NCI-H128 (cell line): ENCODE measurements at regions not wholly inside any gene's neighbourhood (a gene's known extent, or its start where the extent isn't known, plus 50 kb on each side); places are given as distances from the start of the nearest gene placed in this dataset.

Experiments
- DNase-seq: peaks from one replicate; lab custom pipeline; 2025; ENCODE audit not compliant: unreplicated experiment; lab: John Stamatoyannopoulos, UW

DNA sequence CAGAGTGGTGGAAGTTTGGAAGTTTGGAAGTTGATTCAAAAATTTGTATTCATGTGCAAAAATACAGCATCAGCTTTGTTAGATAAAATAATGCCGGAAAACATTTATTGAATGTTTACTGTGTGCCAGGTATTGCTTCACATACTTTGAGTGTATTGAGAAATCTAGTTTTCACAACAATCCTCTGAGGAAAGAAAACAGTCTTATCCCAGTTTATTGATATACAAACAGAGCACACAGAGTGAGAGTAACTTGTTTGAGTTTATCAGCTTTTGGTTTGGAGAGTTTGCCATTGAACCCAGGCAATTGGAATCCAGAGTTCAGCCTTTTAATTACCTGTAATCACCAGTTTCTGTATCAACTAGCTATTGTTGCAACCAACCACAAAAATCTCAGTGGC is 127.2 kb upstream of the RPS6KA3 start:
- no peak for DNase-seq

DNA sequence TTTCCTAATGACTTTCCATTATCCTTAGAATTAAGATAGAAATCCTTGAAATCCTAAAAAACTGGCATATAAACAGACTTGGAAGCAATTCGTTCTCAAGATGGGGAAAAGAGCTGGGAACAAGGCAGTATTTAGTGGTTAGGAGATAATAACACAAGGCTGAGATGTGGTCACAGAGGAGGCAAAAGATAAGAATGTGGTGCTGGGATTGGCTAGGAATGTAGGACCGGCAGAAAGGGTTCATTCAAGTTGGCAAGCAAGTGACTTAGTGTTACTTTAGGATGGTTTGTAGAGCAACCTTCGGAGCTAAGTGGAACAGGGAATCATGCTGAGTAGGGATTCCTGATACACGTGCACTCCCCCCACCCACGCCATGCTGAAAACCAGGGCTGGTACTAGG is 121.9 kb upstream of the RPS6KA3 start:
- no peak for DNase-seq

GRCh38 chrX:20383477-20383876 is 116.8 kb upstream of the RPS6KA3 start:
- DNase-seq, result no peak

GRCh38 chrX:20382518-20383297 is 116.0 kb upstream of the RPS6KA3 start:
- no peak for DNase-seq

GRCh38 chrX:20382082-20382481 is 115.4 kb upstream of the RPS6KA3 start:
- DNase-seq, result no peak

DNA sequence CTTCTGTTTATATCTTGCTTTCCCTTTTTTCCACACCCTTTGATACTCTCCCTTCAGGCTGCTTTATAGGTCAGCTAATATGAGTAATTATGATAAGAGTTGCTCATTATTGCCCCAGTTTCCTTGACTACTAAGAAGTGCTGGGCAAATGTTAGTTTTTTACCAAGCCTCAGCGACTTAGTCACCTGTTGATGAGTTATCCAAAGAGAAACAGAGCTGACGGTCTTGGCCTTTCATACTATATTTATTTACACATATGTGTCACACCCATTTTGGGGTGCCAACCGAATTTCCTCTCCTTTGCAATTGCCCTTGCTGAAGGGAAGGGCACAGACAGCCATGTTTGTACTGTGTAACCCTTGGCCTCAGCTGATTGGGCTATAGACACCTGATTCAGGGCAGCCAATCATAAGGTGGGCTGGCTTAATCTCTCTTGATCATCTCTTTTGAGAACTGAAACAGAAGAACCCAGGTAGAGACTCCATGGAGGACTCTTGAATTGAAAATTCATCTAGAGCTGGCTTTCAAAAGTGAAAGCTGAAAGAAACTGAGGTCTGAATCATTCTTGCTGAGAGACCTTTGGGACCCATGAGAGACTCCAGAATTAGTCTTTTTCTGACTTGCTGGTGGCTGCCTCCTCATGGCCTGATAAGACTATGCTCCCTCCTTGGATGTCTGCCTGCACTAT is 111.7 kb upstream of the RPS6KA3 start:
- DNase-seq, result no peak

DNA sequence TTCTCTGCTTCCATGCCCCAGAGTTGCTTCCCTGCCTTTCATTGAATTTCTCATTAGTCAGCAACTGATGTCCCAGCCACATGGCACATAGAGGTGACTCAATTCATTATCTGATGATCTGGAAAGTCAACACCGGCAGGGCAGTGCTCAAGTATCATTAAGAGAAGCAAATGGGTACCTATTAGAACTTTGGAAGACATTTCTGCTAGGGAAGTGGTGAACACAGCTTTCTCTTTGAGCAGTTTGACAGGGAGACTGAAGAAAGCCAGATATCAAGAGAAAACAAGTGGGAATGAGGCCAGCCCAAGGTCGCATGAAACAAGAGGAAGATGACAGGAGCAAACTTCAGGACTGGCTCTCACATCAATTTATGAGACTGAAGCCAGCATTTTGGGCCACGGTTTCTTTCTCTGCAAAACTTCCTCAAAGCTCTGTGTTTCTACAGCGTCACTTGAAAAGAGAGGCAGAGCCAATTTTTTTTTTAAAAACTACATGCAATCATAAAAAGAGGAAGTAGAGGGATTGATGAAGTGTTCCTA is 108.3 kb upstream of the RPS6KA3 start:
- no peak for DNase-seq

DNA sequence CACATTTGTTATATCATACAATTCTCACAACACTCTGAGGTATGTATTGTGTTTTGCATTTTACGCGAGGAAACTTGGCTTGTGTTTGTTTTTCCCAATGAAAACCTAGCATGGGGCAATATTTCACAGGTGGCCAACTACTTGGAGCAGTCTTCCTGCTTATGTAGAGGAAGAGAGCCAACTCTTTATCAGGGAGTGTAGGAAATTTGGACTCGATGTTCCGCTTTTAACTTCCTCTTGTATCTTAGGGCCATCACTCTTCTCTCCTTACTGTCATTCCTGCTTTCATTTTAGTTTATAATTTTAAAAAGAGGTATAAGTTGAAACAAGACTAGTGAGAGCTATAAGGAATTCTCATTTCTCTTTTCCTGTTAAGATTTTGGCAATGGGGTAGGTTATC is 107.7 kb upstream of the RPS6KA3 start:
- no peak for DNase-seq

DNA sequence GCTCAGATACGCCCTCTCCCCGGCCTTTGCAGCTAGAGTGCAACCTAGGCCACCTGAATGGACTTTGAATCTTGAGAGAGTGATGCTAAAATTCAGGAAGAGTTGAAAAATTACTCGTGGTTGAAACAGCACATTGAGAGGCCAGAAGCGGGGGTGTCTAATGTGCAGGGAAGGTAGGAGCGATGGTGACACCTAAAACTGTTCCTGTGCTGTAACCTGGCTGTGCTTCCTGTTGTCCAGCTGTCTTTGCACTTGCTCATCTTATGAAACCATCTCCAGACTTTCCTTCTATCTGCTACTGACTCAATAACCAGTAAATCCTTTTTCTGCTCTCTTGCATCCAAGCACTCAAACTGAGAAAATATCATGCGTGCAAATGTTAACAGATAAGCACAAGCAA is 106.4 kb upstream of the RPS6KA3 start:
- DNase-seq, result no peak

- no peak for DNase-seq
Measured at GRCh38 chrX:20372533-20372932, 105.8 kb upstream of the RPS6KA3 start.

GRCh38 chrX:20369468-20369867 is 102.8 kb upstream of the RPS6KA3 start:
- DNase-seq, result no peak

GRCh38 chrX:20364238-20364637 is 97.5 kb upstream of the RPS6KA3 start:
- DNase-seq, result no peak

DNA sequence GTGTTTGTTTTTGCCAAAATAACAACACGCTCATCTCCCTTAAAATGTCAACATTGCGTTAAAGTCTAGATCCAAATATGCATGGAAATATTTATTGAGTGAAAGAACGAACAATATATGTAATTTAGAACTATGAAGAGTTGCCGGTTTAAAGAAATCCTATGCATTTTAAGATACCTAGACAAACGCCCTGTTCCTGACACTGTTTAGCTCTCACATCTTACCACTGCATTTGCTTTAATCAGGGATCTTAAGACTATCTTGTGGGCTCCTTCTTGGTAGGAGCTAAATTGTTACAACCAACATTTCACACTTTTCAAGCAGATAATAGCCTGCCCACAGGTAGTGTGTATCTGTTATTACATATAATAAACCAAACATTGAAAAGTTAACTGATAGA is 96.6 kb upstream of the RPS6KA3 start:
- no peak for DNase-seq

DNA sequence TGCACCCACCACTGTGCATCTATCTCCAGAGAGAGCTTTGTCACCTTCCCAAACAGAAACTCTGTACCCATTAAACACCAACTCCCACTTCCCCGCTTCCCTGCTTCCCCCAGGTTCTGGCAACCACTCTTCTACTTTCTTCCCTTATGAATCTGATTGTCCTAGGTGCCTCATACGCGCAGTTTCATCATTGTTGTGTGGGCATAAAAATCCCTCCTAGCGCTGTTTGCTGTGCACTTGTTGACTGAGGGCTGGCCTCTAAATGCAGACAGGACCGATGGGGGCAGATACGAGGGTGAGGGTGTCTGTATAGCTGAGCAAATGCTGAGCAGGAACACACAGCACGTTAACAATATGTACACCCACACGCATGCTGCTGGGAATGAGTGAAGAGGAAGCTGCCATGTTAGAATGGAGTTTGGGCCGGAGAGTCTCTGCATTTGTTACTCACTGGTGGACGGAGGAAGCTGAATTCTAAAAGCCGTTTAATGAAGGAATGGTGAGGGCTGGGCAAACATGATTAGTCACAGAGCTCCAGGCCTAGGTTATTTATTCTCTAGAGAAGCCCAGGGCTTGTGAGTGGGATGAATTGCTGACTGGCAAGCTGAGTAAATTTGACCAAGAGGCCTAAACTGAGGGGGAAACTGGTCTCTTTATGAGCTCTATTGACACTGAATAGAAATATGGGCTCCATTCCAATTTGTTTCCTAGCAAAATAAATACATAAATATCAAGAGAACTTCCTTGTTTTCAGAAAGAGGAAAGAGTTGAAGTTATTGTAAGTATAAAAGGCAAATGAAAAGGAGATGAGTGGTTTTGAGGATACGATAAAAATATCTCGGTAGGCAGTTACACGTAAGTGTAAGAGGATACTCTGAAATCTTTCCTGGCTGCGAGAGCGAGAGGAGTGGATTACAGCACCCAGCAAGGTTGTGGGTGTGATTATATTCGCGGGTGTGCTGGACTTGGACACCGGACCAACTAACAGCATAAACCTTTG is 95.9 kb upstream of the RPS6KA3 start:
- peak; percentile 10 for DNase-seq

DNA sequence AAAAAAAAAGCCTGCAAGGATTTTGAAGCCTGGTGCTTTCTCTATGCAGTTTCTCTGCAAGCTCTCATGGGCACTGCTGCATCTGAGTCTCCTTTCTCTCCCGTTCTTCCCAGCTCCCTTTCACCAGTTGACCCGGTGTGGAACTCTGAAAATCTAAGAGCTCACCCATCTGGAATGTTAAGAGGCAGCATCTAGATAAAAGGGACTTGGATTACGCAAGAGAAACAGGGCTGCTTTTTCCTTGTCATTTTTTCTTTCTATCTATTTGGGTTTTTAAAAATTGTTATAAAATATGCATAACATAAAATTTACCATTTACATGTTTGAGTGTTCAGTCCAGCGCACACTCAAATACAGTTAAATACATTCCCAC is 95.2 kb upstream of the RPS6KA3 start:
- no peak for DNase-seq

- DNase-seq, result no peak
Measured at GRCh38 chrX:20361081-20361889, 94.6 kb upstream of the RPS6KA3 start.

- DNase-seq, result no peak
Measured at GRCh38 chrX:20355187-20355586, 88.5 kb upstream of the RPS6KA3 start.

DNA sequence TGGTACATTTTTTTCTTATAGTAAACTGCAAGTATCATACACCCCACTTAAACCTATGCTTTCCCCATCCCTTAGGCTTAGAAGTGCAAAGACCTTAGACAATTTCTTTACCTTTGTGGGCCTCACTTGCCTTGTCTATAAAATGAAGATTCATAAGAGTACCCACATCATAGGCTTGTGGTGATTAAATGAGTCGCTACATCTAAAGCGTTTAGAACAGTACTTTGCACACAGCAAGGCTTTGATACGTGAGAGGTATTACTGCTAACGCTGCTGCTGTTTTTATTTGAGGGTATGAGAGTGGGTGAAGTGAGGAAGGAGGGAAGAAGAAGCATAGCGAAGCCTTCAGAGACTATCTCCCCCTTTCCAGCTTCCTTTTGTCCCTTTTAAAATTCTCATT is 87.8 kb upstream of the RPS6KA3 start:
- no peak for DNase-seq

DNA sequence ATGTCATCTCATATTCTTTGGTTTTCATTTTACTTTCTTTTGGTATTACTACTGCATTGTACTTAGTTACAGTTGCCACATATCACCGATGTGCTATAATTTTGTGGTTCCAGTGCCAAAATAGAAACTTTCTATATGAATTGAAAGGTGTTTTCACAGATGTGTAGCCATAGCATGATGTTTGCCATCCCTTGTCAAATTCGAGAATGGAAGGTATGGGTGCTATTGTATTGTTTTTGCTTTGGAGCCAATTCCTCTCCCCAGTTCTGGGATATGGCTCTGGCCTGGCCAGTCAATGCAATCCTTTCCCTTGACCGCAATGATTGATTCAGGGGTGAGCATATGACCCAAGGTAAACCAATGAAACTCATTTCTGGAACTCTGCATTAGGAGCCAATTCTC is 86.2 kb upstream of the RPS6KA3 start:
- DNase-seq, result no peak

DNA sequence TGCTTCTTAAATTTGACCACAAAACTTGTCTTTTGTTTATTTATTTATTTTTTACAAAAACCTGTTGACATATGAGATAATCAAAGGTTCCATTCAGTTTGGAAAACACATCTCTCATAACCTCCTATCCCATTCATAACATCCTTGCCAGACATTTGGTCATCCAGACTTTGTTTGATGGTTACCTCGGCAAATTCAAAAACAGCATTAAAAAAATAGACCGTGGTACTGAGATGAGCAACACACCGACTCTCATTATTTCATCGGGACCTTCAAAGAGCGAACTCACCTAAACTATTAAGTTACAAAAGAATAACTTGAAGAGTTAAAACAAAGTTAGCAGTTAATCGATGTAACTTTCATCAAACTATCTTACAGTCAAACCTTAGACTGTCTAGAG is 85.8 kb upstream of the RPS6KA3 start:
- no peak for DNase-seq
